ENCODE measurements at regions not wholly inside any gene's neighbourhood (a gene's known extent, or its start where the extent isn't known, plus 50 kb on each side); places are given as distances from the start of the nearest gene placed in this dataset.
A peak's percentile ranks its signal among the peaks of the same experiment; 100 is the strongest.
"Not testable (repeated sequence)": the region's sequence is repeated elsewhere in the genome, so short reads cannot be mapped to it uniquely, and the experiment has no call there.

DNA sequence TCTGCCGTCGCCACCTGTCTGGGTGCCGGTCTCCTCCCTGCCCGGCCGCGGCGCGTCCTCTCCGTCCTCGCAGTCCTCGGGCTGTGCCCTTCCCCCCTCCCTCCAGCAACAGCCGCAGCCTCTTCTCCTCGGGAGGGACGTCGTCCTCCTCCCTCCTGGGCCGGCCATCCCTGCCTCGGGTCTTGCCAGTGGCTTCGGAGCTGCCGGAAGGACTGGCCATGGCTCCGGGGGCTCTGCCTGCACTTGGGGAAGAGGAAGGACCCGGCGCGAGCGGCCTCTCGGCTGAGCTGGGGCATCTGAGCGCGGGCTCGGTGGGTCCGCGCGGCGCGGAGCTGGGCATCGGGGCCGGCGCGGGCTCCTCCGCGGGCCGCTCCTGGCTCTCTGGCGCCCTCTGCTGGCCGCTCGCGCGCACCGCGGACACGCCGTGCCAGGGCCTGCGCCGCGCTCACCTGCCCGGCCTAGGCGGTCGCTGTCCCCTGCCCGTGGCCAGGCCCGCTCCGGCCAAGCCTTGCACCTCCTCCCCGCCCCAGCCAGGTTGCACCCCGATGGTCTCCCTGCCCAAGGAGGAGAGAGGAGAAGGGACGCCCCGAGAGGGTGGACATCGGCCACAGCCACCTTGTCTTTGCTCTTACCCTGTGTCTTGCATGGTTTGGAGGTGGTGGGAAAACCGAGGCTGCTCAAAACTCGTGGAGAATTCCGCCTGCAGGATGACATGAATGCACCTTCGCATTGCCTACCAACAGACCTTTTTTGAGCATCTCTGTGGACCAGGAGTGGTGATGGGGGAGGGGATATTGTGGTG lies 83.9 kb upstream of the FRG2C start:
- not testable (repeated sequence) for H3K27me3 ChIP-seq; H3K9me3 ChIP-seq; DNase-seq (ENCODE audit: low spot score); H3K27ac ChIP-seq; H3K4me1 ChIP-seq; H3K36me3 ChIP-seq
- TF ChIP-seq, protein P1, sequence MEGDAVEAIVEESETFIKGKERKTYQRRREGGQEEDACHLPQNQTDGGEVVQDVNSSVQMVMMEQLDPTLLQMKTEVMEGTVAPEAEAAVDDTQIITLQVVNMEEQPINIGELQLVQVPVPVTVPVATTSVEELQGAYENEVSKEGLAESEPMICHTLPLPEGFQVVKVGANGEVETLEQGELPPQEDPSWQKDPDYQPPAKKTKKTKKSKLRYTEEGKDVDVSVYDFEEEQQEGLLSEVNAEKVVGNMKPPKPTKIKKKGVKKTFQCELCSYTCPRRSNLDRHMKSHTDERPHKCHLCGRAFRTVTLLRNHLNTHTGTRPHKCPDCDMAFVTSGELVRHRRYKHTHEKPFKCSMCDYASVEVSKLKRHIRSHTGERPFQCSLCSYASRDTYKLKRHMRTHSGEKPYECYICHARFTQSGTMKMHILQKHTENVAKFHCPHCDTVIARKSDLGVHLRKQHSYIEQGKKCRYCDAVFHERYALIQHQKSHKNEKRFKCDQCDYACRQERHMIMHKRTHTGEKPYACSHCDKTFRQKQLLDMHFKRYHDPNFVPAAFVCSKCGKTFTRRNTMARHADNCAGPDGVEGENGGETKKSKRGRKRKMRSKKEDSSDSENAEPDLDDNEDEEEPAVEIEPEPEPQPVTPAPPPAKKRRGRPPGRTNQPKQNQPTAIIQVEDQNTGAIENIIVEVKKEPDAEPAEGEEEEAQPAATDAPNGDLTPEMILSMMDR (IDR thresholded peaks at IDR 0.05), result peak; percentile 86 to 89
- peak overlapping the region; percentile 37 to 55 for H3K4me3 ChIP-seq

DNA sequence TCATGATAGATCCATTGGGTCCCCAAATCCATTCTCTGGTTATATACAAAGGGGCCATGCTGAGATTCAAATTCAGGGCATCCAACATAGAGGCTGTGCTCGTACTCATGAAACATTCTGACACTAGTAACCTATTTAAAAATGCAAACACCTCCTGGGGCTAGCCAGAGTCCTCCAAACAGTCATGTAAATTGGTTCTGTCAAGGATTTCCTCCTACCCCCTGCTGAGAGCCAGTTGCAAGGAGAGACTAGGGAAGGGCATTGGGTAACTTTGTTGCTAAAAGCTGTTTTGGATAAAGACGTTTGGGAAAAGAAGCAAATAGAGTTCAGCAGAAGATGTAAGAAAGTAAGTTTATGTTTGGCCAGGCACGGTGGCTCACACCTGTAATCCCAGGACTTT lies 81.6 kb upstream of the FRG2C start:
- H3K27me3 ChIP-seq; DNase-seq (ENCODE audit: low spot score); H3K4me3 ChIP-seq; H3K4me1 ChIP-seq; H3K27ac ChIP-seq; H3K9me3 ChIP-seq; H3K36me3 ChIP-seq: not testable (repeated sequence)

DNA sequence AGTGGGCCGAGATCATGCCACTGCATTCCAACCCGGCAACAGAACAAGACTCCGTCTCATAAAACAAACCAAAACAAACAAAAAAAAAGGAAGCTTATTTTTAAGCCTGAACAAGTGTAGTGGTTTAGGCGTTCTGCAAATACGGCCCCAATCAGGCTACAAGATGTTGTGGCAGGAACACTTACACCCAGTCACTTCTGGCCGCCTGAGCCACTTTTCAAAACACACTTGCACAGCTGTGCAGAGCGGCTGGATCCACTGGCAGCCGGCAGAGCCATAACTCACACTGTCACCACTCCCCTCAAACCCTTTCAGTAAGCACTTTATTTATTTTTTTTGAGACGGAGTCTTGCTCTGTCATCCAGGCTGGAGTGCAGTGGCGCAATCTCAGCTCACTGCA lies 81.0 kb upstream of the FRG2C start:
- H3K27ac ChIP-seq; H3K4me1 ChIP-seq; DNase-seq (ENCODE audit: low spot score); H3K4me3 ChIP-seq; H3K9me3 ChIP-seq; H3K27me3 ChIP-seq; H3K36me3 ChIP-seq: not testable (repeated sequence)

GRCh38 chr3:75587695-75588094 lies 76.4 kb upstream of the FRG2C start:
- not testable (repeated sequence) for H3K27me3 ChIP-seq; H3K36me3 ChIP-seq; H3K4me1 ChIP-seq; H3K9me3 ChIP-seq; H3K4me3 ChIP-seq; DNase-seq (ENCODE audit: low spot score); H3K27ac ChIP-seq

DNA sequence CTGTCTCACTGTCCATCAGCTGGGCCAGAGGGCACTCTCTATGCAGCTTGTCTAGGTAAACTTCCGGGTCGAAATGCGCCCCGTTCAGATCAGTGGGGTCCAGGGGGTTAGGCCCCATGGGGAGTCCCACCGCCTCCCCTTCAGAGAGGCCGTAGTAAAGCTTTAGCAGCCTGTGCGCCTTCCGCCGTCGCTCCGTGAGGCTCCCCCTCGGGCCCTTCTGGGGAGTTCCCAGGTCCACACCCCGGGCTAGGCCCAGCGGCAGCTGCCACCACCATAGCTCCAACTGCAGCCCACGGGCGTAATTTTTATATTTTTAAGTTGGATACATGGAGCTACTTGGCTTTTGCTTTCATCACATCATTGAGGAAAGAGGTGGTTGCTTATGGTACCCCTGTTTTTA lies 73.7 kb upstream of the FRG2C start:
- DNase-seq (ENCODE audit: low spot score); H3K36me3 ChIP-seq; H3K9me3 ChIP-seq; H3K27ac ChIP-seq; H3K4me1 ChIP-seq; H3K4me3 ChIP-seq; H3K27me3 ChIP-seq: not testable (repeated sequence)

- not testable (repeated sequence) for H3K9me3 ChIP-seq; DNase-seq (ENCODE audit: low spot score); H3K4me3 ChIP-seq; H3K27ac ChIP-seq; H3K4me1 ChIP-seq; H3K27me3 ChIP-seq; H3K36me3 ChIP-seq
- TF ChIP-seq, protein P1 (IDR thresholded peaks at IDR 0.05), result peak in 1 of 2 donors; percentile 27
Observed at GRCh38 chr3:75604286-75604934, 59.7 kb upstream of the FRG2C start.

GRCh38 chr3:75607996-75608395 lies 56.1 kb upstream of the FRG2C start:
- not testable (repeated sequence) for H3K4me1 ChIP-seq; H3K27ac ChIP-seq; DNase-seq (ENCODE audit: low spot score); H3K27me3 ChIP-seq; H3K9me3 ChIP-seq; H3K36me3 ChIP-seq; H3K4me3 ChIP-seq

DNA sequence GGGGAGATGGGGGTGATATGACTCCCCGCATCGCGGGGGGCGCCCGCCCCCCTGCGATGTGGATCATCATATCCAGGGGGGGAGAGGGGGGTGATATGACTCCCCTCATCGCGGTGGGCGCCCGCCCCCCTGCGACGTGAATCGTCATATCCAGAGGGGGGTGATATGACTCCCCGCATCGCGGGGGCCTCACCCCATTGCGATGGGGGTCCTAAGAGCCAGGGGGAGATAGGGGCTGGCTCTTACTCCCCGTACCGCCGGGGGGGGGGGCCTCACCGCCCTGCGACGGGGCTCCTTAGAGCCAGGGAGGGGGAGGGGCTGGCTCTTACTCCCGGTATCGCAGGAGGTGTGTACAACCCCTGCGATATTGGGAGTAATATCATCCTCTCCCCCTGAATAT lies 54.5 kb upstream of the FRG2C start:
- H3K36me3 ChIP-seq; H3K27me3 ChIP-seq; H3K4me3 ChIP-seq; H3K4me1 ChIP-seq; H3K9me3 ChIP-seq; H3K27ac ChIP-seq; DNase-seq (ENCODE audit: low spot score): not testable (repeated sequence)

GRCh38 chr3:75610773-75611172 lies 53.4 kb upstream of the FRG2C start:
- no peaks in the 10 kb centered on the region for H3K9me3 ChIP-seq
- TF ChIP-seq, protein P1 (IDR thresholded peaks at IDR 0.05), result no peak
- H3K36me3 ChIP-seq, result no peaks in the 10 kb centered on the region
- no peak for DNase-seq (ENCODE audit: low spot score)
- no peaks in the 10 kb centered on the region for H3K27me3 ChIP-seq
- no peaks in the 10 kb centered on the region for H3K4me1 ChIP-seq
- H3K27ac ChIP-seq, result no peak overlapping the region
- H3K4me3 ChIP-seq, result no peak overlapping the region

DNA sequence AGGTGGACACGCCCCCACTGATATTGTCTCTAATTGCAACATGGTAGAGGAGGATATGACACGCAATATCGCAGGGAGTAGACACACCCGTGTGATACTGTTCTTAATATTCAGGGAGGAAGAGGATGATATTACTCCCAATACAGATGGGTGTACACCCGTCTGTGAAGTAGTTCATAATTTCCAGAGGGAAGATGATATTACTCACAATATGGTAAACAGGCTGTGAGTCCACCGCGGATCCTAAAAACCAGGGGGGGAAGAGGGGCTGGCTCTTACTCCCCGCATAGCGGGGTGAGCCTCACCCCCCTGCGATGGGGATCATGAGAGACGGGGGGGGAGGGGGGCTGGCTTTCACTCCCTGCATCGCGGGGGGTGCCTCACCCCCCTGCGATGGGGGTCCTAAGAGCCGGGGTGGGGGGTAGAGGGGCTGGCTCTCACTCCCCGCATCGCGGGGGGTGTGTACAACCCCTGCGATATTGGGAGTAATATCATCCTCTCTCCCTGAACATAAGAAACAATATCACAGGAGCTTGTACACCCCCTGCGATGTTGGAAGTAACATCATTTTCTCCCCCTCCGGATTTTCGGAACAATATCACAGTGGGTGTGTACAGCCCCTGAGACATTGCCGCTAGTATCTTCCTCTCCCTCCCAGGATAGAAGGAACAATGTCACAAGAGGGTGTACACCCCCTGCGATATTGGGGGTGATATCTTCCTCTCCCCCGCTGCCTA lies 52.2 kb upstream of the FRG2C start:
- not testable (repeated sequence) for H3K27me3 ChIP-seq; H3K4me3 ChIP-seq; H3K27ac ChIP-seq; H3K36me3 ChIP-seq; H3K4me1 ChIP-seq; DNase-seq (ENCODE audit: low spot score); H3K9me3 ChIP-seq

Measured in right atrium auricular region (tissue), 2 donors.